Stimulated activated CD8-positive, alpha-beta memory T cell treated with anti-CD3 and anti-CD28 coated beads, Interleukin-15, amount 100 ng/mL, for 48 hours (primary cell): ENCODE measurements at regions not wholly inside any gene's neighbourhood (a gene's known extent, or its start where the extent isn't known, plus 50 kb on each side); places are given as distances from the start of the nearest gene placed in this dataset.

Experiments
- DNase-seq, 2 donors: peaks; one replicate each; pipeline ENCODE4 v3.0.0-alpha.2; 2020; ENCODE audit warnings: low read depth in 2 of 2

DNA sequence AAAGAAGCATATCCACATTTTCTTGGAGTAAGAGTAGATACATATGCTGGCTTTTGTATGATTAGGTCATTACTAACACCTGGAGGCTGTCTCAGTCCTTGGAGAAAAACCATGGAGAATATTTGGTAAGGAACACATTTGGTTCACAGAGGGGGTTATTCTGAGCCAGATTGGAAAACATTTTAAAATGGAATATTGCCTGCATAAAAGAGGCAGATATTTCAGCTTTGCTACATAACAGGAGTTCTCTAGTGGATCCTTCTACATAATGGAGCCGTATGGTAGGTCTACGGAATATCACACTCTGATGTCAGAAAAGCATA is 415.1 kb downstream of the ADGRL2 start:
- no peak for DNase-seq

DNA sequence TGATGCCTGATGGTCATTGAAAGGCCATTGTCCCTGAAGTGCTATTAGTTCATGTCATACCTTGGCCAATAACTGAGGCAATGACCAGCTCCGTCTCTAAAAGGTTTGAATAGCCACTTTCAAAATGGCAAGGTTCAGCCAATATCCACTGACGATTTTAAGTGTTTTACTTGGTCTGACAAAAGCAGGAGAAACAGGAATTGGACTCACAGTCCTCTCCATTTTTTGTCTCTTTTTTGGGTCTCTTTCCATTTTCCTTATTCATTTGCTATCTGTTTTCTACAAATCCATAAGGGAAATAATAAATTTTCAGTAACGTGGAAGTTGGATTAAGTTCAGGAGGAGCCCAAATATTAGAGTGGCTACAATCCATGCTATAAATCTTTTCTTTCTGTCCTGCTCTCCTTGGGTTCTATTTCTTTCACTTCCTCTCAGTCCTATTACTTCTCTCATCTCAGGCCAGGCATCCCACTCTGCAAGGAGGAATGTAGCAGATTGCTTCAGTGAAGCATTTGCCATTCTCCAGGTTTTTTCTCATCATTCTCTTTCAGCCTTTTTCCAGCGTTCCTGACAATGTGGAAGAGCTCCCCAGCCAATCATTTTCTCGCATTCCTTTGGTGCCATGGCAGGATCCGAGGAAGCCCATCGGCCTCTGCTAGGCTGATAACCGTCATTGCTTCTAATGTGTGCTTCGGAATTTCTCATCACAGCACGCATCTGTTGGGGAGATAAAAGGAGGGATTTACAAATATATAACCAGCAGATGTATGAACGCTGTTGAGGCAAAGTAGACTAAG is 414.5 kb downstream of the ADGRL2 start:
- no peak for DNase-seq

- DNase-seq: no peak
These were observed 413.9 kb downstream of the ADGRL2 start for GRCh38 chr1:82214606-82215005.

DNA sequence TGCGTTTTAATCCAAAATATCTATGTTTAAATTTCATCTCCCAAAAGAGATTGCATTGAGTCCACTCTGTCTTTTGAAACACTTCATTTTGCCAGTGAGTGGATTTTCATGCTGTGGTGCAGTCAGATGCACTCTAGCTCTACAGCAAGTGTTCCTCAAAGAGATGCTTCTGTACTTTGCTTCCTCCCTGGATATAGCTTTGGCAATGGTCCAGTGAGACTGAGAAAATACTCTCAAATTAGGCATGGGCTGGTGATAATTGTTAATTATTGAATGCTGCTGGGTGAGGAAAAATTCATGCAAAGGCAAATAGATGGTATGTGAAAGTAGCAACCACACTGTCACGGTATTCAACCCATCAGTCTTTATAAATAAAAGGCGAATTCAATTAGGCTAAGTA is 396.9 kb downstream of the ADGRL2 start:
- DNase-seq: no peak

- DNase-seq: no peak
These were observed 394.5 kb downstream of the ADGRL2 start for GRCh38 chr1:82195245-82195644.

DNA sequence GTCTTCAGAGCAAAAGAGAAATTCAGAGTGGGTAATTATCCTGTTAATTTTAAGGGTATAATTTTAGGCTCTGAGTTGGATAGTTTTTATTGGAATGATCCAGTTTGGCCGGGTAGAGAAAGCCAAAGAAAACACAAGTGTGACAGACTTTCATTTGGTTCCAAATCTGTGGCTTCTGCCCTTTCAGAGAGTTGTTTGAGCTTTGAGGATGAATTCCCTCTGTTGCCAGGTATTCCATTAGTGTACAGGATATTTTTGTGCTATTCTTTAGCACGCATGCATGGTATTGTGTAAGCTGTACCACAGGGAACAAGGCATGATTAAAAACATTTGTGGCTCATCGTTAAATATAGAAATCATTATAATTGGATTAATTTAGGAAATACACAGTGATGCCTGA is 384.4 kb downstream of the ADGRL2 start:
- DNase-seq: no peak

- no peak for DNase-seq
These were observed 381.1 kb downstream of the ADGRL2 start for GRCh38 chr1:82181846-82182245.

- no peak for DNase-seq
These were observed 378.4 kb downstream of the ADGRL2 start for GRCh38 chr1:82179131-82179530.

DNA sequence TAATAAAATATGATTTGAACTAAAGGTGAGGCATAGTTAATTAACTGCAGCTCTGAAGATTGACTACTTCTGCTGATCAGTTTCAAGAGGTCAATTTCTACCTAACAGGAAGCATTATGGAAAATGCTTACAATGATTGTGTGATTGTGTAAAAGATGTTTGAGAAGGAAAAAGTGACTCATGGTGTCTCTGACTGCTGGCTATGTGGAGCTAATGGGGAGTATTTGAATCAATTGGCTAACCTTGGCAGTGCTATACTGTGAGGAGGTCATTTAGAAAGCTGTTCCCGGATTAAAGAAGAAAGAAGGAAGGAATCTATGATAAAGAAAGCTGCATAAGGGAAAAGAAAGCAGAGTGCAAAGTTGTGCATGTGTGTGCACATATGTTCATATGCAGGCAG is 376.5 kb downstream of the ADGRL2 start:
- no peak for DNase-seq

DNA sequence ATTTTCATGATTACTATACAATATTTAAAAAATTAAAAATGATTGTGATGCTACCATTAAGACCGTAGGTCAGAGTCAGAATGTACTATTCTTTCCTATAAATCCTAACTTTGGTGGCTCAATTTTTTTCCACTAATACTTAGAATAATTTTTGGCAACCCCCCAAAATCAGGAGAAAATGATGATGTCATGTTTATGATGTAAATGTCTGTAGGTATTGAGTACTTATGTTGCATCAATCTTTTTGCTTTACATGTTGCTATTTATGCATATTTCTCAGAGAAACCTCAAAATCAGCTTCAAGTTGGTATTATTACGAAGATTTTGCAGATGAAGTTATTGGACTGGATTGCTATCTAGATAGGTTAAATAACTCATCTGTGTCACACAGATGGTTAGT is 371.2 kb downstream of the ADGRL2 start:
- DNase-seq: no peak

DNA sequence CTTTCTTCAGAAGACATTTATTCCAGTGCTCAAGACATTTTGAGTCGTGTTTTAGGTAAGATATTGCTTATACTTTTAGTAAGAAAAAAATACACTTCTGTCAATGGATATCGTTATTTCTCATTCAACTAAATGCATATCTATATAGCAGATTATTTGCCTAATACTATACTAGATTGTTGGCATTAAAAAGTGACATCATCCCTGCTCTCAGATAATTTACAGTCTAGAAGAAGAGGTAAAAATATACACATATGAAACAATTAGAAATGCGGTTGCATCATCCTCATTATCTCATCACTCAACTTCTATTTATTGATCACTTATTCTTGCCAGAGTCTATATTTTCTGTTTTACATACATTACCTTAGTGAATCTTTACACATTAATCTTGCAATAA is 367.7 kb downstream of the ADGRL2 start:
- DNase-seq: no peak

DNA sequence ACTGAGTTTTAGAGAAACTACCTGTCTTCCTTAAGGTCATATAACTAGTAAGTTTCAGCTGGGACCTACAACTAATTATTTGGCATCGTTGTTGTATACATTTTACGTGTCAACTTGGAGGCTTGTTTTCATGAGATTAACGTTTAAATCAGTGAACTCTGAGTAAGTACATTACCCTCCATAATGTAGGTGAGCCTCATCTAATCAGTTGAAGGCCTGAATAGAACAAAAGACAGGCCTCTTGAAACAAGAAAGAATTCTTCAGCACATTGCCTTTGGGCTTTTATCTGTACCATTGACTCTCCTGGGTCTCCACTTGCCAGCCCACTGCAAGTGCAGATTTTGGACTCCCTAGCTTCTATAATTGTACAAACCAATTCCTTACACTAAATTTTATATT is 364.6 kb downstream of the ADGRL2 start:
- no peak for DNase-seq

- DNase-seq: no peak
These were observed 362.0 kb downstream of the ADGRL2 start for GRCh38 chr1:82162486-82163420.

DNA sequence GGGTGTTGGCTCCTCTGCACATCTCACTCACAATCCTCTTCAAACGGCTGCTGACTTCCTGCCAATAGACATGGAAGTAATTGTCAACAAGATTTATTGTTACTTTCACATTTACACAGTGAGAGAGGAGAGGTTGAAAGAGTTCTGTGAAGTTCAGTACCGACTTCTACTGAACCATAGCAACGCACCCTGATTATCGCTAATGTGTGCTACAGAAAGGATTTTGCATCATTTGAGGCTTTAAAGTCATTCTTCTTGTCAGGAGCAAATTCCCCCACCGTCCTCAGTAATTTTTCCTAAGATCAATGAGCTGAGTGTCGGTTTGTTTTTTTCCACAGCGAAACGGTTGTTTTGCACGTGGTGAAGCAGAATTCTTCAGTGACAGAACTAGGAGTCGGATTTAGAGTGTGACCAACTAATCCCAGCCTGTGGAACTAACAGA is 361.0 kb downstream of the ADGRL2 start:
- no peak for DNase-seq

- DNase-seq: no peak
These were observed 360.2 kb downstream of the ADGRL2 start for GRCh38 chr1:82160903-82161302.

DNA sequence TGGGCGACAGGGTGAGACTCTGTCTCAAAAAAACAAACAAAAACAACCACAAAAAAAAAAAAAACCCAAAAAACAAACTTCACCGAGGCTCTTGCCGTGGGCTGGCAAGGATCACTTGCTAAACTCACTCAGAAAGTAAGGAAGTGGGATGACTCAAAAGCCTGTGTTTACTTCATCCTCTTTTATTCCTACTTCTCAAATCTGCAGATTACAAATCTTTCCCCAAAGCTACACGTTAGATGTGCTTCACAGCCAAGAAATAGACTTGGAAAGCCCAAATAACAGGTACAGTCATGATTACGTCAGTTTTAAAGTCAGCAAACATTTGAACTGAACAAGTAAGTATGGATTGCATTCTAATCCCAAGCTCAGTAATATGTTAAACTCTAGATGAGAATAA is 359.3 kb downstream of the ADGRL2 start:
- no peak for DNase-seq

GRCh38 chr1:82158981-82159380 is 358.2 kb downstream of the ADGRL2 start:
- no peak for DNase-seq

- DNase-seq: no peak
These were observed 353.7 kb downstream of the ADGRL2 start for GRCh38 chr1:82154219-82154970.

- no peak for DNase-seq
These were observed 353.0 kb downstream of the ADGRL2 start for GRCh38 chr1:82153752-82154151.

DNA sequence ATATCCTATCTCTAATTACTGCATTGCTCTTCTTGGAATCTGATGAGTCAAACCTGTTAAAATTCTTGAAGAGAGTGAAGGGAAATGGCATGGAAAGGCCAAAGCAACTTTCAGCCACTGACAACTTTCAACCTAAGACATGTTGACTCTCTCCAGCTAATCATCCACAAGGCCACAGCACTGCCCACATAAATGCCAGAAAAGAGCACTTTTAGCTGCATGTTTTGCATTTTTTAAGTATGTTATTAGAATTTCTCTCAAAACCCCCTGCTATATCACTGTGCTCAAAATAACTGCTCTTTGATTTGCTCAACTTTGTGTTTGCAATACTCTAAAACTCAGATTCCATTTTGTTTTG is 352.5 kb downstream of the ADGRL2 start:
- DNase-seq: no peak

- no peak for DNase-seq
These were observed 351.9 kb downstream of the ADGRL2 start for GRCh38 chr1:82152356-82153271.
